Gastroesophageal sphincter (tissue), 4 donors: ENCODE measurements at regions not wholly inside any gene's neighbourhood (a gene's known extent, or its start where the extent isn't known, plus 50 kb on each side); places are given as distances from the start of the nearest gene placed in this dataset.
A peak's percentile ranks its signal among the peaks of the same experiment; 100 is the strongest.
"Not testable (repeated sequence)": the region's sequence is repeated elsewhere in the genome, so short reads cannot be mapped to it uniquely, and the experiment has no call there.

Source experiments
- ATAC-seq: fragments of 150-250 bp; one replicate; pipeline ENCODE4 v1.9.1; 2016; ENCODE audit warnings: mild to moderate bottlenecking, moderate library complexity
- H3K27ac ChIP-seq, 4 donors: fragments of 200-600 bp; sonication (generic) in 3 of 4; 1 replicate in 3 of 4; 2 replicates in 1 of 4; pipeline ENCODE4 v1.5.1; 2016 to 2019
- H3K27me3 ChIP-seq: fragments of 200-600 bp; sonication (generic); one replicate; pipeline ENCODE4 v1.5.1; 2019
- H3K36me3 ChIP-seq, 2 donors: fragments of 200-600 bp; sonication (generic); one replicate each; pipeline ENCODE4 v1.5.1; 2019; ENCODE audit warnings: control low read depth in 1 of 2
- H3K4me1 ChIP-seq, 3 donors: fragments of 200-600 bp; sonication (generic); 1 replicate in 2 of 3; 2 replicates in 1 of 3; pipeline ENCODE4 v1.5.1; 2016 to 2019; ENCODE audit warnings: control low read depth in 2 of 3
- H3K4me3 ChIP-seq, 2 donors: fragments of 200-600 bp; sonication (generic); one replicate each; pipeline ENCODE4 v1.5.1; 2019; ENCODE audit warnings: mild to moderate bottlenecking in 1 of 2, moderate library complexity in 1 of 2
- H3K9me3 ChIP-seq, 3 donors: fragments of 200-600 bp; sonication (generic); one replicate each; pipeline ENCODE4 v1.5.1; 2017 to 2019; ENCODE audit warnings: control low read depth in 2 of 3
- EP300 ChIP-seq: sonication (generic); formaldehyde crosslinking; IDR thresholded peaks from one replicate; pipeline ENCODE4 v1.6.1; 2017; ENCODE audit warnings: antibody characterized with exemption, mild to moderate bottlenecking
- POLR2A ChIP-seq, 2 donors: fragments of 450-650 bp; IDR thresholded peaks; one replicate each; pipeline ENCODE4 v1.6.1; 2017; ENCODE audit warnings: antibody characterized with exemption in 2 of 2, mild to moderate bottlenecking in 2 of 2, moderate library complexity in 1 of 2
- POLR2AphosphoS5 ChIP-seq: sonication (generic); formaldehyde crosslinking; IDR thresholded peaks from one replicate; pipeline ENCODE4 v1.6.1; 2017; ENCODE audit warnings: antibody characterized with exemption
- WGBS, 2 donors: methylation state at CpG; one replicate each; pipeline ENCODE4 v1.1.5; 2018; ENCODE audit warnings: low coverage in 1 of 2; 5-methylcytosine and 5-hydroxymethylcytosine counted together
- TF ChIP-seq, protein P1 (sequence below), 4 experiments: fragments of 200-600 bp in 2 of 4; fragments of 450-650 bp in 2 of 4; sonication (generic) in 1 of 4; IDR thresholded peaks; one replicate each; pipeline ENCODE4 v1.5.1; 2017 to 2019; ENCODE audit warnings: antibody characterized with exemption in 4 of 4, mild to moderate bottlenecking in 2 of 4, moderate library complexity in 2 of 4

DNA sequence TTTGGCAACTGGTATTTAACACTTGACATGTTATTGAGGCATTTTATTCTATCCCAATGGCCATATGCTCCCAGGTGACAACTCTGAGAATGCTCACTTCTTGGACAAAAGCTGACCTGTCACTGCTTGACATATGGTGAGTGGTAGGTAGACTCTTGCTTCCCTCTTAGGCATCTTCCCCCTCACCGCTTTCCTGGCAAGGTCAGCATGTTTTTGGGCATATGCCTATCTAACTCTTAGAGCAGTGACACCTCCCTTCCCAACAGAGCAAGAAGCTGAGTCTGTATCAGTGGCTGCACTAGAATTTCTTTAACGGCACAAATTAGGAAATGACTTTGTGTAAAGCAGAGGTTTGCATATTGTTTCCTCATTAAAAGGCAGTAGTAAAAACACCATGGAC is 300.7 kb downstream of the OXSM start:
- no peaks in the 10 kb centered on the region for H3K27me3 ChIP-seq
- WGBS, 2 donors, result 63% methylated on average over 1 of the region's 2 CpGs; no CpG with 5 or more reads in 1 of the 2 donors
- H3K36me3 ChIP-seq, result no peaks in the 10 kb centered on the region
- peaks cover 0 to 16% (median 0%) of the 10 kb centered on the region in 3 donors for H3K9me3 ChIP-seq
- H3K4me1 ChIP-seq, result peaks cover 0 to 15% (median 0%) of the 10 kb centered on the region in 3 donors
- H3K27ac ChIP-seq, result peak overlapping the region in 1 of 4 donors; percentile 20
- no peak overlapping the region for H3K4me3 ChIP-seq
- no peak for ATAC-seq
- TF ChIP-seq EP300, result no peak

DNA sequence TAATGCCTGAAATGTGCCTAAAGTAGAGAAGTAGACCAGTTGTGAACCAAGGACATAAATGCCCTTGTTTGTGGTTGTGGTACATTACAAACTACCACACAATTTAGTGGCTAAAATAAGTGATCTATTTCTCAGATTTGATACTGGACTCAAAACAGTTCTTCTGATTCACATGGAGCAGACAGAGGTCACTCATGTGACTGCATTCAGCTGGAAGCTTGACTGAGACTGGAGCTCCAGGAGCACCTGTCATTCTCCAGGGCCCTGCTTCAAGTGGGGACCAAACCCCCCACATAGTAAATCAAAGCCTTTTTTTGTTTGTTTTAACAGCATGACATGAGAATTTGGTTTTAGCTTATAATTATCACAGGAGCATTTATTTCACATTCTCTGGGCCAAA is 301.2 kb downstream of the OXSM start:
- TF ChIP-seq POLR2AphosphoS5, result no peak
- TF ChIP-seq POLR2A (IDR thresholded peaks at IDR 0.05), result no peak
- TF ChIP-seq EP300, result no peak
- TF ChIP-seq, protein P1, sequence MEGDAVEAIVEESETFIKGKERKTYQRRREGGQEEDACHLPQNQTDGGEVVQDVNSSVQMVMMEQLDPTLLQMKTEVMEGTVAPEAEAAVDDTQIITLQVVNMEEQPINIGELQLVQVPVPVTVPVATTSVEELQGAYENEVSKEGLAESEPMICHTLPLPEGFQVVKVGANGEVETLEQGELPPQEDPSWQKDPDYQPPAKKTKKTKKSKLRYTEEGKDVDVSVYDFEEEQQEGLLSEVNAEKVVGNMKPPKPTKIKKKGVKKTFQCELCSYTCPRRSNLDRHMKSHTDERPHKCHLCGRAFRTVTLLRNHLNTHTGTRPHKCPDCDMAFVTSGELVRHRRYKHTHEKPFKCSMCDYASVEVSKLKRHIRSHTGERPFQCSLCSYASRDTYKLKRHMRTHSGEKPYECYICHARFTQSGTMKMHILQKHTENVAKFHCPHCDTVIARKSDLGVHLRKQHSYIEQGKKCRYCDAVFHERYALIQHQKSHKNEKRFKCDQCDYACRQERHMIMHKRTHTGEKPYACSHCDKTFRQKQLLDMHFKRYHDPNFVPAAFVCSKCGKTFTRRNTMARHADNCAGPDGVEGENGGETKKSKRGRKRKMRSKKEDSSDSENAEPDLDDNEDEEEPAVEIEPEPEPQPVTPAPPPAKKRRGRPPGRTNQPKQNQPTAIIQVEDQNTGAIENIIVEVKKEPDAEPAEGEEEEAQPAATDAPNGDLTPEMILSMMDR (IDR thresholded peaks at IDR 0.05), result no peak
- ATAC-seq, result no peak
- H3K27ac ChIP-seq, result peak overlapping the region in 3 of 4 donors; percentile 8 to 49 (median 20)

DNA sequence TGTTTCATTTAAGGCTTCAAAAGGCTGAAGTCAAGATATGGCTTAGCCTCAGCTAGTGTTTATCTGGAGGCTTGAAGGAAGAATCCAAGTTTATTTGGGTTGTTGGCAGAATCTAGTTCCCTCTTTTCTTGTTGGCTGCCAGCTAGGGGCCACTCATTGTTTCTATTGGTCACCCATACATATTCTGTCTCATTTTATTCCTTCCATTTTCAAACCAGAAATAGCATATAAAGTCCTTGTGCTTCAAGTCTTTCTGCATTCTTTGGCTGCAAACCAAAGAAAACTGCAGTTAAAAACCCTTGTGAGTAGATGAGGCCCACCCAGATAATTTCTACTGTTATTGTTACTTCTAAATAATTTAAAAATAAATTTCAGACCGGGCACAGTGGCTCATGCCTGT is 301.7 kb downstream of the OXSM start:
- Histone ChIP-seq H3K4me1 (peaks cover 0 to 15% (median 0%) of the 10 kb centered on the region in 3 donors), H3K4me3 (no peak overlapping the region), H3K9me3 (peaks cover 0 to 25% (median 0%) of the 10 kb centered on the region in 3 donors), H3K27ac (peak overlapping the region in 2 of 4 donors; percentile 20 to 49), H3K36me3 (no peaks in the 10 kb centered on the region), H3K27me3 (no peaks in the 10 kb centered on the region)
- TF ChIP-seq POLR2A (IDR thresholded peaks at IDR 0.05) (no peak), EP300 (no peak)
- TF ChIP-seq, protein P1 (IDR thresholded peaks at IDR 0.05), result no peak
- 0 to 22% methylated on average over 1 of the region's 1 CpG for WGBS, 2 donors
- no peak for ATAC-seq

More for the DNA sequence above, 301.2 kb downstream of the OXSM start:
- Histone ChIP-seq H3K4me3 (no peak overlapping the region), H3K4me1 (peaks cover 0 to 15% (median 0%) of the 10 kb centered on the region in 3 donors), H3K9me3 (peaks cover 0 to 20% (median 0%) of the 10 kb centered on the region in 3 donors), H3K36me3 (no peaks in the 10 kb centered on the region), H3K27me3 (no peaks in the 10 kb centered on the region)

DNA sequence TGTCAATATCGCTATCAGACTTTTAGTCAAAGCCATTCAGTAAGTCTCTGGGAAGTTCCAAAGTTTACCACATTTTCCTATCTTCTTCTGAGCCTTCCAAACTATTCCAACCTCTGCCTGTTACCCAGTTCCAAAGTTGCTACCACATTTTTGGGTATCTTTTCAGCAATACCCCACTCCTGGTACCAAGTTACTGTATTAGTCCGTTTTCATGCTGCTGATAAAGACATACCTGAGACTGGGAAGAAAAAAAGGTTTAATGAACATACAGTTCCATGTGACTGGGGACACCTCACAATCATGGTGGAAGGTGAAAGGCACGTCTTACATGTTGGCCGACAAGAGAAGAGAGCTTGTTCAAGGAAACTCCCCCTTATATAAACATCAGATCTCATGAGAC is 307.2 kb downstream of the OXSM start:
- not testable (repeated sequence) for H3K4me1 ChIP-seq, H3K36me3 ChIP-seq, H3K27me3 ChIP-seq, H3K27ac ChIP-seq, ATAC-seq, H3K4me3 ChIP-seq
- WGBS, 2 donors, result 100% methylated on average over 1 to 4 of the region's 4 CpGs
- peaks cover 0 to 25% (median 0%) of the 10 kb centered on the region in 3 donors for H3K9me3 ChIP-seq

DNA sequence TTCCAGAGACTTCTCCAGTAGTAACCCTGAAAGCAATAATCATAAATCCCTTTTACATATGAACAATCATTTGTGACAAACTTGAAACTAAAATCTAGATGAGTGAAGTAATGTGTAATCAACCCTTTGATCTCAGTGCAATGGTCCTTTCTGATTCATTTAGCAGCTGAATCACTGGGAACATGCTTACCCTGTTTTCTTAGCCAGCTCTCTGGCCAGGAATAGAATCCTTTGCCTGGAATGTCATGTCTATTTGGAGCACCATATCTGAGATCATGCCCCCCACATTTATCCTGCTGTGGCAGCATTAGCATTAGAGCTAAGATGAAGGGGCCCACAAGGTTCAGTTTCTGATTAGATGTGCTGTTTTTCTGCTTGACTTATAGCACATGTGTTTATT is 309.8 kb downstream of the OXSM start:
- peak; percentile 39 for ATAC-seq
- no peak for TF ChIP-seq POLR2A (IDR thresholded peaks at IDR 0.05)
- TF ChIP-seq POLR2AphosphoS5, result peak; percentile 71
- TF ChIP-seq, protein P1 (IDR thresholded peaks at IDR 0.05), result no peak
- no peak for TF ChIP-seq EP300
- peaks cover 0 to 12% (median 1%) of the 10 kb centered on the region in 3 donors for H3K4me1 ChIP-seq
- H3K4me3 ChIP-seq, result no peak overlapping the region
- no peak overlapping the region for H3K27ac ChIP-seq
- no peaks in the 10 kb centered on the region for H3K27me3 ChIP-seq
- H3K9me3 ChIP-seq, result peaks cover 0 to 25% (median 0%) of the 10 kb centered on the region in 3 donors
- H3K36me3 ChIP-seq, result no peaks in the 10 kb centered on the region

DNA sequence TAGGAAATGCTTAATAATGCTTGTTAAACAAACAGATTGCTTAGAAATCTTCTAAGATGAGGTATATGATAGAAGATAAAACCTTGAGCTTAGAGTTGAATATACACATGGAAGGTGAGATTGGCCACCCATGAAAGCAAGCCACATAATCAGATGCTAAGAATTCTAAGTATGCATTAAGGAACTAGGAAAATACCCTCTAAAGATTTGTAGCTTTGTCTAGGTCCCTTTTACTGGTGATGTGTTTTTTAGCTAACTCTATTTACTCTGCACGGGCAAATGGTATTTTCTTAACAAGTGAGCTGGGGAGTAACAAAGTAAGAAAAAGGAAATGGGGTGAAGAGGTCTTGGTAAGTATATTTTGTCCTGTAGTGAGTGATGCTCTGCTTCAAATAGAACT is 310.3 kb downstream of the OXSM start:
- Histone ChIP-seq H3K4me3 (no peak overlapping the region), H3K4me1 (peaks cover 2 to 17% (median 6%) of the 10 kb centered on the region in 3 donors), H3K27me3 (no peaks in the 10 kb centered on the region), H3K27ac (no peak overlapping the region), H3K9me3 (peaks cover 0 to 25% (median 0%) of the 10 kb centered on the region in 3 donors), H3K36me3 (no peaks in the 10 kb centered on the region)
- ATAC-seq, result no peak
- 37% methylated on average over 1 of the region's 1 CpG; no CpG with 5 or more reads in 1 of the 2 donors for WGBS, 2 donors
- TF ChIP-seq, protein P1 (IDR thresholded peaks at IDR 0.05), result no peak
- no peak for TF ChIP-seq EP300
- TF ChIP-seq POLR2A (IDR thresholded peaks at IDR 0.05), result no peak
